HEK293 (cell line): ENCODE measurements at regions not wholly inside any gene's neighbourhood (a gene's known extent, or its start where the extent isn't known, plus 50 kb on each side); places are given as distances from the start of the nearest gene placed in this dataset.

Source experiments
- HOXA7 ChIP-seq: sonication (generic); formaldehyde crosslinking; IDR thresholded peaks from 2 replicates; pipeline ENCODE4 v1.8.1; 2022; ENCODE audit warnings: missing genetic modification reagents, borderline replicate concordance
- TCF7L2 ChIP-seq: IDR thresholded peaks from 2 replicates; pipeline ENCODE4 v1.6.1; 2011; ENCODE audit warnings: low read depth, mild to moderate bottlenecking, inconsistent platforms, low read length, moderate library complexity, borderline replicate concordance
- ZBTB11 ChIP-seq: fragments of 450-650 bp; formaldehyde crosslinking; conservative IDR thresholded peaks from 2 replicates; pipeline ENCODE4 v1.5.1; 2016; ENCODE audit warnings: low read depth, missing biosample characterization, missing genetic modification characterization
- ZNF274 ChIP-seq, 2 experiments: fragments of 200-500 bp in 1 of 2; fragments of 450-650 bp in 1 of 2; sonication (Bioruptor generic) in 1 of 2; formaldehyde crosslinking in 1 of 2; IDR thresholded peaks; 2 replicates each; pipeline versions ENCODE4 v1.5.1 to v1.6.1; 2014 to 2016; ENCODE audit warnings: borderline replicate concordance in 1 of 2, inconsistent platforms in 1 of 2, low read length in 1 of 2, missing biosample characterization in 1 of 2, missing genetic modification characterization in 1 of 2
- ZNF404 ChIP-seq: fragments of 450-650 bp; formaldehyde crosslinking; IDR thresholded peaks from 2 replicates; pipeline ENCODE4 v1.5.1; 2017; ENCODE audit warnings: missing biosample characterization, missing genetic modification characterization
- ZNF423 ChIP-seq: fragments of 450-650 bp; formaldehyde crosslinking; IDR thresholded peaks from 2 replicates; pipeline ENCODE4 v1.5.1; 2016; ENCODE audit warnings: missing biosample characterization, missing genetic modification characterization
- ZNF449 ChIP-seq: fragments of 450-650 bp; formaldehyde crosslinking; IDR thresholded peaks from 2 replicates; pipeline ENCODE4 v1.5.1; 2017; ENCODE audit warnings: missing biosample characterization, mild to moderate bottlenecking, missing genetic modification characterization, moderate library complexity
- ZNF501 ChIP-seq: fragments of 450-650 bp; formaldehyde crosslinking; IDR thresholded peaks from 2 replicates; pipeline ENCODE4 v1.5.1; 2016; ENCODE audit warnings: missing biosample characterization, missing genetic modification characterization
- ZSCAN23 ChIP-seq: fragments of 450-650 bp; formaldehyde crosslinking; IDR thresholded peaks from 2 replicates; pipeline ENCODE4 v1.5.1; 2016; ENCODE audit warnings: missing biosample characterization, missing genetic modification characterization
- ZSCAN30 ChIP-seq: fragments of 450-650 bp; IDR thresholded peaks from 2 replicates; pipeline ENCODE4 v1.5.1; 2018; ENCODE audit warnings: missing biosample characterization, mild to moderate bottlenecking, missing genetic modification characterization, moderate library complexity
- TF ChIP-seq, protein P1 (sequence below): fragments of 450-650 bp; formaldehyde crosslinking; IDR thresholded peaks from 2 replicates; pipeline ENCODE4 v1.5.1; 2016; ENCODE audit warnings: missing biosample characterization, missing genetic modification characterization, borderline replicate concordance
- TF ChIP-seq, protein P2 (sequence below): fragments of 450-650 bp; formaldehyde crosslinking; IDR thresholded peaks from 2 replicates; pipeline ENCODE4 v1.5.1; 2016; ENCODE audit warnings: missing biosample characterization, missing genetic modification characterization
- TF ChIP-seq, protein P3 (sequence below): fragments of 450-650 bp; formaldehyde crosslinking; IDR thresholded peaks from 2 replicates; pipeline ENCODE4 v1.5.1; 2016; ENCODE audit warnings: missing biosample characterization, missing genetic modification characterization
- TF ChIP-seq, protein P4 (sequence below): fragments of 450-650 bp; formaldehyde crosslinking; IDR thresholded peaks from 2 replicates; pipeline ENCODE4 v1.5.1; 2016; ENCODE audit warnings: missing biosample characterization, missing genetic modification characterization

DNA sequence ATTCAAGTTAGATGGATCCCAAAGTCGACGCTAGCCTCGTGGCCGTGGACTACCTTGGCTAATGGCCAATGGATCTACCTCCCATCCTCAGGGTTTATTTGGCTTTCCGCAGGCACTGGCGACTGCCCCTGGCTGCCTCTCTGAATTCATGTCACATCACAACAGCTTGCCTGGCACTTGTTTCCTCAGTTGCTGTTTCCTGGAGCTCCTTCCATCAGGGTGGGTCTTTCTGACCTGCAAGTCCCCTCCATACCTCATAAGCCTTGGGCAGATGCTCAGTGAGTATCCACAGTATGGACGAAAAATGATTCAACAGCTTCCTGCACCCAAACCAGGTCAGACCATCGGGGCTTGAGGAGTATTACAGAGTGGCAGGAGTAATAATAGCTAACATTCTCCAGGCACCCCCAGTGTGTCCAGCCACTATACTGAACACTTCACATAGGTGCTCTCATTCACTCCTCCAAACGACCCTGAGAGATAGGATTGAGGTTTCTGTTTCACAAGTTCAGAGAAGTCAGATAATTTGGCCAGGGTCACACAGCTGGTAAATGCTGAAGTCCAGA lies 311.5 kb downstream of the TLE3 start:
- TF ChIP-seq, protein P1, sequence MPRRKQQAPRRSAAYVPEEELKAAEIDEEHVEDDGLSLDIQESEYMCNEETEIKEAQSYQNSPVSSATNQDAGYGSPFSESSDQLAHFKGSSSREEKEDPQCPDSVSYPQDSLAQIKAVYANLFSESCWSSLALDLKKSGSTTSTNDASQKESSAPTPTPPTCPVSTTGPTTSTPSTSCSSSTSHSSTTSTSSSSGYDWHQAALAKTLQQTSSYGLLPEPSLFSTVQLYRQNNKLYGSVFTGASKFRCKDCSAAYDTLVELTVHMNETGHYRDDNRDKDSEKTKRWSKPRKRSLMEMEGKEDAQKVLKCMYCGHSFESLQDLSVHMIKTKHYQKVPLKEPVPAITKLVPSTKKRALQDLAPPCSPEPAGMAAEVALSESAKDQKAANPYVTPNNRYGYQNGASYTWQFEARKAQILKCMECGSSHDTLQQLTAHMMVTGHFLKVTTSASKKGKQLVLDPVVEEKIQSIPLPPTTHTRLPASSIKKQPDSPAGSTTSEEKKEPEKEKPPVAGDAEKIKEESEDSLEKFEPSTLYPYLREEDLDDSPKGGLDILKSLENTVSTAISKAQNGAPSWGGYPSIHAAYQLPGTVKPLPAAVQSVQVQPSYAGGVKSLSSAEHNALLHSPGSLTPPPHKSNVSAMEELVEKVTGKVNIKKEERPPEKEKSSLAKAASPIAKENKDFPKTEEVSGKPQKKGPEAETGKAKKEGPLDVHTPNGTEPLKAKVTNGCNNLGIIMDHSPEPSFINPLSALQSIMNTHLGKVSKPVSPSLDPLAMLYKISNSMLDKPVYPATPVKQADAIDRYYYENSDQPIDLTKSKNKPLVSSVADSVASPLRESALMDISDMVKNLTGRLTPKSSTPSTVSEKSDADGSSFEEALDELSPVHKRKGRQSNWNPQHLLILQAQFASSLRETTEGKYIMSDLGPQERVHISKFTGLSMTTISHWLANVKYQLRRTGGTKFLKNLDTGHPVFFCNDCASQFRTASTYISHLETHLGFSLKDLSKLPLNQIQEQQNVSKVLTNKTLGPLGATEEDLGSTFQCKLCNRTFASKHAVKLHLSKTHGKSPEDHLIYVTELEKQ (tag by site-specific recombination) = no peak
- TF ChIP-seq HOXA7 (CRISPR knock-in tag) (no peak), ZNF449 (no peak), TCF7L2 (no peak), ZNF423 (no peak), ZSCAN23 (tag by site-specific recombination) (no peak), ZNF501 (tag by site-specific recombination) (no peak), ZBTB11 (no peak), ZNF274 (IDR thresholded peaks at IDR 0.05; ENCODE audit: low read length) (no peak), ZNF274 (tag by site-specific recombination; IDR thresholded peaks at IDR 0.05; ENCODE audit: borderline replicate concordance) (no peak), ZNF404 (no peak), ZSCAN30 (no peak)
- TF ChIP-seq, protein P2, sequence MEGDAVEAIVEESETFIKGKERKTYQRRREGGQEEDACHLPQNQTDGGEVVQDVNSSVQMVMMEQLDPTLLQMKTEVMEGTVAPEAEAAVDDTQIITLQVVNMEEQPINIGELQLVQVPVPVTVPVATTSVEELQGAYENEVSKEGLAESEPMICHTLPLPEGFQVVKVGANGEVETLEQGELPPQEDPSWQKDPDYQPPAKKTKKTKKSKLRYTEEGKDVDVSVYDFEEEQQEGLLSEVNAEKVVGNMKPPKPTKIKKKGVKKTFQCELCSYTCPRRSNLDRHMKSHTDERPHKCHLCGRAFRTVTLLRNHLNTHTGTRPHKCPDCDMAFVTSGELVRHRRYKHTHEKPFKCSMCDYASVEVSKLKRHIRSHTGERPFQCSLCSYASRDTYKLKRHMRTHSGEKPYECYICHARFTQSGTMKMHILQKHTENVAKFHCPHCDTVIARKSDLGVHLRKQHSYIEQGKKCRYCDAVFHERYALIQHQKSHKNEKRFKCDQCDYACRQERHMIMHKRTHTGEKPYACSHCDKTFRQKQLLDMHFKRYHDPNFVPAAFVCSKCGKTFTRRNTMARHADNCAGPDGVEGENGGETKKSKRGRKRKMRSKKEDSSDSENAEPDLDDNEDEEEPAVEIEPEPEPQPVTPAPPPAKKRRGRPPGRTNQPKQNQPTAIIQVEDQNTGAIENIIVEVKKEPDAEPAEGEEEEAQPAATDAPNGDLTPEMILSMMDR (tag by site-specific recombination) = no peak
- TF ChIP-seq, protein P3, sequence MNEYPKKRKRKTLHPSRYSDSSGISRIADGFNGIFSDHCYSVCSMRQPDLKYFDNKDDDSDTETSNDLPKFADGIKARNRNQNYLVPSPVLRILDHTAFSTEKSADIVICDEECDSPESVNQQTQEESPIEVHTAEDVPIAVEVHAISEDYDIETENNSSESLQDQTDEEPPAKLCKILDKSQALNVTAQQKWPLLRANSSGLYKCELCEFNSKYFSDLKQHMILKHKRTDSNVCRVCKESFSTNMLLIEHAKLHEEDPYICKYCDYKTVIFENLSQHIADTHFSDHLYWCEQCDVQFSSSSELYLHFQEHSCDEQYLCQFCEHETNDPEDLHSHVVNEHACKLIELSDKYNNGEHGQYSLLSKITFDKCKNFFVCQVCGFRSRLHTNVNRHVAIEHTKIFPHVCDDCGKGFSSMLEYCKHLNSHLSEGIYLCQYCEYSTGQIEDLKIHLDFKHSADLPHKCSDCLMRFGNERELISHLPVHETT (tag by site-specific recombination) = no peak
- TF ChIP-seq, protein P4, sequence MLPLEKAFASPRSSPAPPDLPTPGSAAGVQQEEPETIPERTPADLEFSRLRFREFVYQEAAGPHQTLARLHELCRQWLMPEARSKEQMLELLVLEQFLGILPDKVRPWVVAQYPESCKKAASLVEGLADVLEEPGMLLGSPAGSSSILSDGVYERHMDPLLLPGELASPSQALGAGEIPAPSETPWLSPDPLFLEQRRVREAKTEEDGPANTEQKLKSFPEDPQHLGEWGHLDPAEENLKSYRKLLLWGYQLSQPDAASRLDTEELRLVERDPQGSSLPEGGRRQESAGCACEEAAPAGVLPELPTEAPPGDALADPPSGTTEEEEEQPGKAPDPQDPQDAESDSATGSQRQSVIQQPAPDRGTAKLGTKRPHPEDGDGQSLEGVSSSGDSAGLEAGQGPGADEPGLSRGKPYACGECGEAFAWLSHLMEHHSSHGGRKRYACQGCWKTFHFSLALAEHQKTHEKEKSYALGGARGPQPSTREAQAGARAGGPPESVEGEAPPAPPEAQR = no peak
